ENCODE measurements at regions not wholly inside any gene's neighbourhood (a gene's known extent, or its start where the extent isn't known, plus 50 kb on each side); places are given as distances from the start of the nearest gene placed in this dataset.

DNA sequence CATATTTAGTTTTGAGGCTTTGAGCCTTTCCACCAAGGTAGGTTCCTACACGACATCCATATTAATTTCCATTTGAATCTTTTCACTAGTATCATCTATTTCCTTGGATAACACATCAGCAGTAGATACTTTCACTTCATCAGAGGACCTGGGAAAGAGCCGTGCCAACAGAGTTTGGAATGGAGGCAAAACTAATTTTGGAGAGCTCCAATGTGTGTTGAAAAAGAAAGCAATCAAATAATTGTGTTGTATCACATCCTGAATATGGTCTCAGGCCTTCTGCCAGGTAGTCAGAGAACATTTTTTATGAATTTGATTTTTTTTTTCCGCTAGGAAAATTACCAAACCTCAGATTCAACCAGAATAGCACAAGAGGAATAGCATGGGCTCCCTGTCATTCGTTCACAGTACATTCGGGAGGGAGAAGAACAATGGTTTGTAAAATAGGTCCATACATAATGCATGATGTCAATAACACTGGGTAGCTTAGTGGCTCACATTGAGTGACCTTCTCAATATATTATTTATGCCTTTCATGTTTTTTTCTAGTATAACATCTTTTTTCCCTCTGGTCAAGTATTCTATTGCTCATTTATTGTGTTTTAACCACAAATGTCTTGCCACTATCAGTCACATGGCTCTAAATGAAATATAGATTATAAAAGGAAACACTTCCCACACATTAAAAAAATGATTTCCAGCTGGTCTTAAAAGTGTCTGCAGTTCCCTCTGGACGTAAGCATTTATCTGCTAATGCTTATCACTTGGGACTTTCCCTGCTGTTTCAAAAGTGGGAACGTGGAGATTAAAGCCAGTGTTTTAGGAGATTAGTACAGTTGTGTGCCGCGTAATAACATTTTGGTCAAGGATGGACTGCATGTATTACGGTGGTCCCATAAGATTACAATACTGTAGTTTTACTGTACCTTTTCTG lies 68.6 kb upstream of the RAPH1 start:
- TF ChIP-seq, protein P1, sequence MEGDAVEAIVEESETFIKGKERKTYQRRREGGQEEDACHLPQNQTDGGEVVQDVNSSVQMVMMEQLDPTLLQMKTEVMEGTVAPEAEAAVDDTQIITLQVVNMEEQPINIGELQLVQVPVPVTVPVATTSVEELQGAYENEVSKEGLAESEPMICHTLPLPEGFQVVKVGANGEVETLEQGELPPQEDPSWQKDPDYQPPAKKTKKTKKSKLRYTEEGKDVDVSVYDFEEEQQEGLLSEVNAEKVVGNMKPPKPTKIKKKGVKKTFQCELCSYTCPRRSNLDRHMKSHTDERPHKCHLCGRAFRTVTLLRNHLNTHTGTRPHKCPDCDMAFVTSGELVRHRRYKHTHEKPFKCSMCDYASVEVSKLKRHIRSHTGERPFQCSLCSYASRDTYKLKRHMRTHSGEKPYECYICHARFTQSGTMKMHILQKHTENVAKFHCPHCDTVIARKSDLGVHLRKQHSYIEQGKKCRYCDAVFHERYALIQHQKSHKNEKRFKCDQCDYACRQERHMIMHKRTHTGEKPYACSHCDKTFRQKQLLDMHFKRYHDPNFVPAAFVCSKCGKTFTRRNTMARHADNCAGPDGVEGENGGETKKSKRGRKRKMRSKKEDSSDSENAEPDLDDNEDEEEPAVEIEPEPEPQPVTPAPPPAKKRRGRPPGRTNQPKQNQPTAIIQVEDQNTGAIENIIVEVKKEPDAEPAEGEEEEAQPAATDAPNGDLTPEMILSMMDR (conservative IDR thresholded peaks at IDR 0.05 in 1 of 2, IDR thresholded peaks at IDR 0.05 in 1 of 2; ENCODE audit: extremely low read depth in 1 of 2, insufficient read depth in 1 of 2, low read depth in 1 of 2, low read length in 2 of 2), result no peak
- TF ChIP-seq EZH2 (IDR thresholded peaks at IDR 0.05; ENCODE audit: borderline replicate concordance, low read length), result no peak
